NCI-H2196 (cell line): ENCODE measurements at regions not wholly inside any gene's neighbourhood (a gene's known extent, or its start where the extent isn't known, plus 50 kb on each side); places are given as distances from the start of the nearest gene placed in this dataset.
A peak's percentile ranks its signal among the peaks of the same experiment; 100 is the strongest.

Experiments used
- DNase-seq: peaks from one replicate; lab custom pipeline; 2025; ENCODE audit not compliant: unreplicated experiment; lab: John Stamatoyannopoulos, UW

- no peak for DNase-seq
These were observed 68.4 kb upstream of the PNMA1 start for GRCh38 chr14:73782623-73783022.

- DNase-seq = no peak
These were observed 66.7 kb upstream of the PNMA1 start for GRCh38 chr14:73780896-73781295.

GRCh38 chr14:73780391-73780790 is 66.2 kb upstream of the PNMA1 start:
- no peak for DNase-seq

GRCh38 chr14:73778736-73779135 is 64.6 kb upstream of the PNMA1 start:
- DNase-seq = no peak

- no peak for DNase-seq
These were observed 63.2 kb upstream of the PNMA1 start for GRCh38 chr14:73777420-73777819.

- no peak for DNase-seq
These were observed 62.0 kb upstream of the PNMA1 start for GRCh38 chr14:73776194-73776537.

GRCh38 chr14:73775339-73776193 is 61.4 kb upstream of the PNMA1 start:
- no peak for DNase-seq

GRCh38 chr14:73774671-73775070 is 60.5 kb upstream of the PNMA1 start:
- DNase-seq = no peak

GRCh38 chr14:73774241-73774570 is 60.0 kb upstream of the PNMA1 start:
- DNase-seq = no peak

GRCh38 chr14:73773441-73774240 is 59.5 kb upstream of the PNMA1 start:
- no peak for DNase-seq

- DNase-seq = peak; percentile 89
These were observed 57.9 kb upstream of the PNMA1 start for GRCh38 chr14:73771848-73772638.

GRCh38 chr14:73770977-73771847 is 57.0 kb upstream of the PNMA1 start:
- DNase-seq = no peak

- DNase-seq = no peak
These were observed 53.9 kb upstream of the PNMA1 start for GRCh38 chr14:73768107-73768506.

GRCh38 chr14:73764406-73765280 is 50.5 kb upstream of the PNMA1 start:
- peak; percentile 10 for DNase-seq
